Skeletal muscle tissue (tissue), 3 donors: ENCODE measurements at regions not wholly inside any gene's neighbourhood (a gene's known extent, or its start where the extent isn't known, plus 50 kb on each side); places are given as distances from the start of the nearest gene placed in this dataset.

ENCODE experiments used
- H3K27ac ChIP-seq: one replicate; pipeline ENCODE4 v1.7.0; 2013; ENCODE audit warnings: mild to moderate bottlenecking, low read depth, low read length, inconsistent platforms
- H3K27me3 ChIP-seq, 3 donors: one replicate each; pipeline ENCODE4 v1.7.0; 2013; ENCODE audit warnings: low read length in 3 of 3; ENCODE audit not compliant: control insufficient read depth in 3 of 3, insufficient read depth in 3 of 3
- H3K36me3 ChIP-seq, 3 donors: one replicate each; pipeline ENCODE4 v1.7.0; 2013; ENCODE audit warnings: low read length in 3 of 3; ENCODE audit not compliant: control insufficient read depth in 3 of 3, insufficient read depth in 3 of 3
- H3K4me1 ChIP-seq, 3 donors: one replicate each; pipeline ENCODE4 v1.7.0; 2013; ENCODE audit warnings: low read length in 3 of 3, mild to moderate bottlenecking in 3 of 3; ENCODE audit not compliant: control insufficient read depth in 3 of 3, insufficient read depth in 3 of 3
- H3K4me3 ChIP-seq, 3 donors: one replicate each; pipeline ENCODE4 v1.7.0; 2013; ENCODE audit warnings: low read length in 3 of 3
- H3K9ac ChIP-seq, 3 donors: one replicate each; pipeline ENCODE4 v1.7.0; 2013; ENCODE audit warnings: low read length in 3 of 3, mild to moderate bottlenecking in 3 of 3, moderate library complexity in 2 of 3, low read depth in 1 of 3
- H3K9me3 ChIP-seq, 3 donors: one replicate each; pipeline ENCODE4 v1.7.0; 2013; ENCODE audit warnings: low read length in 3 of 3; ENCODE audit not compliant: control insufficient read depth in 3 of 3
- donor health status: Osteomylitis.

GRCh38 chr4:167555338-167556022, 321.2 kb upstream of the SPOCK3 start:
- H3K4me1 ChIP-seq, result no peaks in the 10 kb centered on the region
- H3K27me3 ChIP-seq, result no peaks in the 10 kb centered on the region
- H3K9ac ChIP-seq, result no peak overlapping the region
- H3K4me3 ChIP-seq, result no peak overlapping the region
- H3K27ac ChIP-seq, result no peak overlapping the region
- H3K36me3 ChIP-seq, result no peaks in the 10 kb centered on the region
- peaks cover 0 to 2% (median 0%) of the 10 kb centered on the region in 3 donors for H3K9me3 ChIP-seq

GRCh38 chr4:167578906-167579305, 344.6 kb upstream of the SPOCK3 start:
- Histone ChIP-seq H3K36me3 (no peaks in the 10 kb centered on the region), H3K27me3 (no peaks in the 10 kb centered on the region), H3K9me3 (no peaks in the 10 kb centered on the region), H3K4me1 (no peaks in the 10 kb centered on the region), H3K27ac (no peak overlapping the region), H3K9ac (no peak overlapping the region), H3K4me3 (no peak overlapping the region)

GRCh38 chr4:167581449-167581965, 347.2 kb upstream of the SPOCK3 start:
- Histone ChIP-seq H3K4me1 (no peaks in the 10 kb centered on the region), H3K27me3 (no peaks in the 10 kb centered on the region), H3K4me3 (no peak overlapping the region), H3K9me3 (no peaks in the 10 kb centered on the region), H3K27ac (no peak overlapping the region), H3K9ac (no peak overlapping the region), H3K36me3 (no peaks in the 10 kb centered on the region)

- H3K9ac ChIP-seq, result no peak overlapping the region
- H3K36me3 ChIP-seq, result no peaks in the 10 kb centered on the region
- H3K27me3 ChIP-seq, result no peaks in the 10 kb centered on the region
- no peaks in the 10 kb centered on the region for H3K9me3 ChIP-seq
- no peak overlapping the region for H3K4me3 ChIP-seq
- H3K27ac ChIP-seq, result no peak overlapping the region
- H3K4me1 ChIP-seq, result no peaks in the 10 kb centered on the region
These were observed 353.1 kb upstream of the SPOCK3 start for GRCh38 chr4:167587361-167587760.

- H3K27me3 ChIP-seq, result no peaks in the 10 kb centered on the region
- no peaks in the 10 kb centered on the region for H3K36me3 ChIP-seq
- H3K9ac ChIP-seq, result no peak overlapping the region
- no peaks in the 10 kb centered on the region for H3K9me3 ChIP-seq
- no peaks in the 10 kb centered on the region for H3K4me1 ChIP-seq
- no peak overlapping the region for H3K4me3 ChIP-seq
- H3K27ac ChIP-seq, result no peak overlapping the region
These were observed 361.6 kb upstream of the SPOCK3 start for GRCh38 chr4:167595898-167596297.

GRCh38 chr4:167602157-167602556, 367.9 kb upstream of the SPOCK3 start:
- no peaks in the 10 kb centered on the region for H3K27me3 ChIP-seq
- no peaks in the 10 kb centered on the region for H3K4me1 ChIP-seq
- H3K4me3 ChIP-seq, result no peak overlapping the region
- no peak overlapping the region for H3K9ac ChIP-seq
- no peaks in the 10 kb centered on the region for H3K9me3 ChIP-seq
- H3K36me3 ChIP-seq, result no peaks in the 10 kb centered on the region
- no peak overlapping the region for H3K27ac ChIP-seq

GRCh38 chr4:167606551-167606950, 372.3 kb upstream of the SPOCK3 start:
- Histone ChIP-seq H3K36me3 (no peaks in the 10 kb centered on the region), H3K27ac (no peak overlapping the region), H3K9ac (no peak overlapping the region), H3K4me1 (no peaks in the 10 kb centered on the region), H3K27me3 (no peaks in the 10 kb centered on the region), H3K4me3 (no peak overlapping the region), H3K9me3 (no peaks in the 10 kb centered on the region)

- H3K9ac ChIP-seq, result no peak overlapping the region
- no peak overlapping the region for H3K4me3 ChIP-seq
- no peaks in the 10 kb centered on the region for H3K9me3 ChIP-seq
- H3K4me1 ChIP-seq, result no peaks in the 10 kb centered on the region
- no peaks in the 10 kb centered on the region for H3K27me3 ChIP-seq
- H3K36me3 ChIP-seq, result no peaks in the 10 kb centered on the region
- H3K27ac ChIP-seq, result no peak overlapping the region
These were observed 379.1 kb upstream of the SPOCK3 start for GRCh38 chr4:167613381-167613780.

- Histone ChIP-seq H3K4me1 (no peaks in the 10 kb centered on the region), H3K27ac (no peak overlapping the region), H3K27me3 (no peaks in the 10 kb centered on the region), H3K36me3 (no peaks in the 10 kb centered on the region), H3K9ac (no peak overlapping the region), H3K9me3 (no peaks in the 10 kb centered on the region), H3K4me3 (no peak overlapping the region)
These were observed 380.6 kb upstream of the SPOCK3 start for GRCh38 chr4:167614866-167615265.

GRCh38 chr4:167616476-167616875, 382.2 kb upstream of the SPOCK3 start:
- Histone ChIP-seq H3K27me3 (no peaks in the 10 kb centered on the region), H3K36me3 (no peaks in the 10 kb centered on the region), H3K27ac (no peak overlapping the region), H3K4me3 (no peak overlapping the region), H3K4me1 (no peaks in the 10 kb centered on the region), H3K9ac (no peak overlapping the region), H3K9me3 (no peaks in the 10 kb centered on the region)
